HEK293 (cell line): ENCODE measurements at regions not wholly inside any gene's neighbourhood (a gene's known extent, or its start where the extent isn't known, plus 50 kb on each side); places are given as distances from the start of the nearest gene placed in this dataset.

Source experiments
- CTCF ChIP-seq: fragments of 450-650 bp; formaldehyde crosslinking; IDR thresholded peaks from 2 replicates; pipeline ENCODE4 v1.5.1; 2016; ENCODE audit warnings: missing biosample characterization, missing genetic modification characterization
- KLF16 ChIP-seq: fragments of 450-650 bp; formaldehyde crosslinking; IDR thresholded peaks from 2 replicates; pipeline ENCODE4 v1.5.1; 2017; ENCODE audit warnings: missing biosample characterization, missing genetic modification characterization
- ZNF248 ChIP-seq: fragments of 450-650 bp; formaldehyde crosslinking; IDR thresholded peaks from 2 replicates; pipeline ENCODE4 v1.5.1; 2017; ENCODE audit warnings: missing biosample characterization, missing genetic modification characterization

GRCh38 chr14:80404413-80404812, 193.1 kb upstream of the DIO2 start:
- TF ChIP-seq CTCF (tag by site-specific recombination) = no peak
- no peak for TF ChIP-seq KLF16 (tag by site-specific recombination)
- no peak for TF ChIP-seq ZNF248 (tag by site-specific recombination)
